GM10248 (cell line): ENCODE measurements at regions not wholly inside any gene's neighbourhood (a gene's known extent, or its start where the extent isn't known, plus 50 kb on each side); places are given as distances from the start of the nearest gene placed in this dataset.

Experiments
- CTCF ChIA-PET: fragments of 300-600 bp; sonication (Branson Sonifier 250); formaldehyde crosslinking; extraction: SDS; loops from one replicate; lab custom pipeline; 2021; ENCODE audit warnings: antibody characterized with exemption; lab: Yijun Ruan, JAX
- POLR2A ChIA-PET: fragments of 350-650 bp; sonication (Branson Sonifier 250); formaldehyde crosslinking; extraction: SDS; loops from one replicate; lab custom pipeline; 2020; ENCODE audit warnings: antibody characterized with exemption; lab: Yijun Ruan, JAX
- DNase-seq: peaks from one replicate; pipeline ENCODE4 v3.0.0; 2012; ENCODE audit errors: extremely low spot score
- CTCF ChIP-seq: IDR thresholded peaks from 2 replicates; pipeline ENCODE4 v1.5.1; 2012; ENCODE audit warnings: mild to moderate bottlenecking, low read depth; ENCODE audit errors: extremely low read depth, missing control alignments, control extremely low read depth

DNA sequence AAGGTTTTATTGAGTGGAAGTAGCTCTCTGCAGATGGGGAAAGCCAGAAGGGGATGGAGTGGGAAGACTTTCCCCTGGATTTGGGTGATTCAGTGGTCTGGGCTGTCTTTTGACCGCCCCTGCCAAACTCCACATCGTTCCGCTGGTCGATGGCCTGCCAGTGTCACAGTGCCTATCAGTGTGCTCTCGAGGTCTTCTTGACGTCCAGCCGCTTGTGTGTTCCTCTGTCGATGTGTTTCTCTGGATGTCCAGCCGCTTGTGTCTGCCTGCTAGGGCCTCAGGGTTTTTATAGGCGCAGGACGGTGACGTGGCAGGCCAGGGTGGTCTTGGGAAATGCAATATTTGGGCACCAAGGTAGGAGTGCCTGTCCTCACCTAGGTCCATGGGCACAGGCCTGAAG lies 1371.4 kb upstream of the PIK3C3 start:
- DNase-seq = no peak
- no peak for TF ChIP-seq CTCF
- ChIA-PET CTCF (no interaction called here), POLR2A (no interaction called here)

- TF ChIP-seq CTCF = no peak
- POLR2A ChIA-PET = no interaction called here
- CTCF ChIA-PET = no interaction called here
- DNase-seq = no peak
These were observed 1372.9 kb upstream of the PIK3C3 start for GRCh38 chr18:40582105-40582504.

GRCh38 chr18:40577981-40578365 lies 1377.1 kb upstream of the PIK3C3 start:
- no peak for DNase-seq
- POLR2A ChIA-PET = no interaction called here
- CTCF ChIA-PET = interaction anchor here (1.6 kb wide), 1 partner anchor 9 kb away, joined by 5 read pairs; no protein-coding TSS in a partner anchor
- no peak for TF ChIP-seq CTCF

- POLR2A ChIA-PET = no interaction called here
- no peak for TF ChIP-seq CTCF
- no peak for DNase-seq
- CTCF ChIA-PET = interaction anchor here (1.6 kb wide), 1 partner anchor 10 kb away, joined by 5 read pairs; no protein-coding TSS in a partner anchor
These were observed 1377.6 kb upstream of the PIK3C3 start for GRCh38 chr18:40577239-40577980.

DNA sequence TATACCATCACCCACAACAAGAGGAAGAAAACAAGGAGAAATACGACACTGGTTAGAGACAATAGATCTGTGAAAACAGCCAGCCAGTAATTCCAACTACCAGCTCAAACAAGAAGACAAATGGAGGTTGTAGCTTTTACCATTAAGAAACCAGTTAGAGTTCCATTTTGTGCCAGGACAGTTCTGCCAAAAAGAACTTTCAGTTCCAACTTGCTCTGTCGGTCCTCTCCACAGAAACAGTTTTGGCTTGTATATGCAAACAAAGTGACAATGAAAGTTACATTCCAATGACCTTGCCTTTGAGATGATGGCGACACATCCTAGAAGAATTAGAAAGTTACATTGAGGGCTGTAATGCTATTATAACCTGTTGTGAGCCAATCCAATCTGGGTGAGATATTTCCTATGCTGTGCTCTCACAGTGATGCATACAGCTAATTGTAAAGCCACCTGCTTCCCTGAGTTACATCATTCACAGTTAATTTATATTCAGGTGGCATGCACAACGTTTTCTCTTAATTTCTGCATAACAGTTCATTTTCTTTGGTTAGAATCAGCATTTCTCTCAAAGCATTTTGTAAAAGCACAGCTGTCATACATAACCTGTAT lies 1378.4 kb upstream of the PIK3C3 start:
- CTCF ChIA-PET = interaction anchor here (1.6 kb wide), 1 partner anchor 10 kb away, joined by 5 read pairs; no protein-coding TSS in a partner anchor
- POLR2A ChIA-PET = no interaction called here
- DNase-seq = no peak
- TF ChIP-seq CTCF = no peak

- ChIA-PET POLR2A (no interaction called here), CTCF (interaction anchor here (1.1 to 1.6 kb wide), 4 partner anchors 9 to 40 kb away, joined by 3 to 4 read pairs (median 3); no protein-coding TSS in a partner anchor)
- TF ChIP-seq CTCF = no peak
- no peak for DNase-seq
These were observed 1384.4 kb upstream of the PIK3C3 start for GRCh38 chr18:40570615-40571014.
